Activated naive CD4-positive, alpha-beta T cell treated with anti-CD3 and anti-CD28 coated beads for 36 hours (primary cell): ENCODE measurements at regions not wholly inside any gene's neighbourhood (a gene's known extent, or its start where the extent isn't known, plus 50 kb on each side); places are given as distances from the start of the nearest gene placed in this dataset.

Experiments used
- CTCF ChIA-PET: fragments of 350-600 bp; sonication (Branson Sonifier 250); formaldehyde crosslinking; loops from one replicate; lab custom pipeline; 2021; ENCODE audit warnings: antibody characterized with exemption; lab: Charles Lee
- DNase-seq: peaks from one replicate; pipeline ENCODE4 v3.0.0-alpha.2; 2020
- H3K27ac Mint-ChIP-seq: one replicate; pipeline ENCODE4 v1.8.0; 2021; ENCODE audit warnings: mild to moderate bottlenecking, mixed read lengths
- H3K27me3 Mint-ChIP-seq: one replicate; pipeline ENCODE4 v1.8.0; 2021; ENCODE audit warnings: low read depth, mixed read lengths
- H3K36me3 Mint-ChIP-seq: one replicate; pipeline ENCODE4 v1.8.0; 2021; ENCODE audit warnings: low read depth, mixed read lengths
- H3K4me1 Mint-ChIP-seq: one replicate; pipeline ENCODE4 v1.8.0; 2021; ENCODE audit warnings: low read depth, mixed read lengths
- H3K4me3 Mint-ChIP-seq: one replicate; pipeline ENCODE4 v1.8.0; 2021; ENCODE audit warnings: mild to moderate bottlenecking, moderate library complexity, mixed read lengths
- H3K9me3 Mint-ChIP-seq: one replicate; pipeline ENCODE4 v1.8.0; 2021; ENCODE audit warnings: mixed read lengths
- intact Hi-C: fragments of 100-400 bp; cut with micrococcal nuclease; formaldehyde crosslinking; loops from one replicate; pipeline ENCODE4 v1.15.1; 2023

GRCh38 chr9:110141227-110141793 is 66.6 kb downstream of the C9orf152 start:
- H3K27ac Mint-ChIP-seq = no peak overlapping the region
- H3K27me3 Mint-ChIP-seq = no peaks in the 10 kb centered on the region
- no peak for DNase-seq
- peaks cover 13% of the 10 kb centered on the region for H3K36me3 Mint-ChIP-seq
- CTCF ChIA-PET = no interaction called here
- H3K4me3 Mint-ChIP-seq = no peak overlapping the region
- intact Hi-C loops = loop anchor here (10.0 kb wide), 1 partner anchor 727 kb away; no protein-coding TSS in a partner anchor
- no peaks in the 10 kb centered on the region for H3K9me3 Mint-ChIP-seq
- peaks cover 25% of the 10 kb centered on the region for H3K4me1 Mint-ChIP-seq

- intact Hi-C loops = loop anchor here (2.0 to 10.0 kb wide), 2 partner anchors 15 to 727 kb away; no protein-coding TSS in a partner anchor
- no peaks in the 10 kb centered on the region for H3K9me3 Mint-ChIP-seq
- H3K4me1 Mint-ChIP-seq = peaks cover 29% of the 10 kb centered on the region
- DNase-seq = no peak
- H3K36me3 Mint-ChIP-seq = peaks cover 9% of the 10 kb centered on the region
- no peaks in the 10 kb centered on the region for H3K27me3 Mint-ChIP-seq
- no peak overlapping the region for H3K27ac Mint-ChIP-seq
- H3K4me3 Mint-ChIP-seq = no peak overlapping the region
- CTCF ChIA-PET = interaction anchor here (0.8 to 1.5 kb wide), 3 partner anchors 9 to 239 kb away, joined by 3 to 5 read pairs (median 3); no protein-coding TSS in a partner anchor
Measured at GRCh38 chr9:110142253-110142652, 65.7 kb downstream of the C9orf152 start.

DNA sequence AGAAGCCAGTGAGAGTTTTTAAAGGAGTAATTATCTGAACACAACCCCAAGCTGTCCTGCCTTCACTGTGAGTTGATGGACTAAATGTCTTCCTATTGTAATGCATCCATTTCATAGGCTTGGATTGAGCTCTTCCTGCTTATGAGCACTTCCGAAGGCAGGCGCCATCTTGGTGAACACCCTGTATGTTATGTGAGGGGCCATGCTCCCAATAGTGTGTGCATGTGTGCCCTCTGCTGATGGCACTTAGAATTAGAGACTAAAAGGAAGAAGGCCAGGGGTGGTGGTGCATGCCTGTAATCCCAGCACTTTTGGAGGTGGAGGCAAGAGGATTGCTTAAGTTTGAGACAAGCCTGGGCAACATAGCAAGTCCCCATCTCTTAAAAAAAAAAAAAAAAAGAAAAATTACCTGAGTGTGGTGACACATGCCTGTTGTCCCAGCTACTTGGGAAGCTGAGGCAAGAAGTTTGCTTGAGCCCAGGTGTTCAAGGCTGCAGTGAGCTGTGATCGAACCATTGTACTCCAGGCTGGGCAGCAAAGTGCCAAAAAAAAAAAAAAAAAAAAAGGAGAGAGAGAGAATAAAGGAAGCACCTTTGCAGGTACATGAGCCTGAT is 65.0 kb downstream of the C9orf152 start:
- Mint-ChIP-seq H3K9me3 (no peaks in the 10 kb centered on the region), H3K27ac (no peak overlapping the region), H3K36me3 (peaks cover 9% of the 10 kb centered on the region), H3K4me3 (no peak overlapping the region), H3K27me3 (no peaks in the 10 kb centered on the region), H3K4me1 (peaks cover 36% of the 10 kb centered on the region)
- DNase-seq = peak; percentile 27
- CTCF ChIA-PET = interaction anchor here (0.7 to 1.5 kb wide), 6 partner anchors 8 to 279 kb away, joined by 3 to 7 read pairs (median 4); no protein-coding TSS in a partner anchor
- intact Hi-C loops = loop anchor here (1.0 to 10.0 kb wide), 4 partner anchors 16 to 728 kb away; no protein-coding TSS in a partner anchor

DNA sequence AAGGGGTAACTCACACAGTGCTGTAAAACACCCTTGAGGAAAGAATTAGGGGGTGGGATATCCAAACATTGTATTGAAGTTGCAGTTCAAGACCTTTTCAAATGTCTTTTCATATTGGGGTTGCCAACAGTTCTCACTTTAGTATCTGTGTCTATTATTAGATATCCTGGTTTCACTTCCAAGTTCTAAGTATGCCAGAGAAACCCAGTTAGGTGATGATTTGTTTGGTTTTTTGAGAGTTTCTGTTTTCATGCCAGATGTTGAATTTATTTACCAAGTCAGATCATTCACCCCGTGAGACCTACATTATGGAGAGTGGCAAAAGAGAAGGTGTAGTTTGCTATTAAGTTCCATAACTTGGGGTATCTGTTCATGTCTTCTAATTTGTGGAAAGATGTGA is 64.5 kb downstream of the C9orf152 start:
- peaks cover 41% of the 10 kb centered on the region for H3K4me1 Mint-ChIP-seq
- H3K4me3 Mint-ChIP-seq = no peak overlapping the region
- CTCF ChIA-PET = interaction anchor here (0.8 to 1.8 kb wide), 8 partner anchors 10 to 261 kb away, joined by 3 to 9 read pairs (median 4); no protein-coding TSS in a partner anchor
- no peaks in the 10 kb centered on the region for H3K9me3 Mint-ChIP-seq
- no peaks in the 10 kb centered on the region for H3K27me3 Mint-ChIP-seq
- intact Hi-C loops = loop anchor here (1.0 to 10.0 kb wide), 4 partner anchors 17 to 729 kb away; no protein-coding TSS in a partner anchor
- DNase-seq = no peak
- H3K27ac Mint-ChIP-seq = peak overlapping the region; percentile 16
- H3K36me3 Mint-ChIP-seq = peaks cover 9% of the 10 kb centered on the region

GRCh38 chr9:110143950-110144545 is 63.9 kb downstream of the C9orf152 start:
- Mint-ChIP-seq H3K27ac (peak overlapping the region; percentile 16), H3K36me3 (peaks cover 6% of the 10 kb centered on the region), H3K9me3 (no peaks in the 10 kb centered on the region), H3K27me3 (no peaks in the 10 kb centered on the region), H3K4me3 (no peak overlapping the region), H3K4me1 (peaks cover 46% of the 10 kb centered on the region)
- intact Hi-C loops = loop anchor here (1.0 to 10.0 kb wide), 4 partner anchors 17 to 729 kb away; no protein-coding TSS in a partner anchor
- peak; percentile 72 for DNase-seq
- CTCF ChIA-PET = interaction anchor here (0.8 to 1.9 kb wide), 10 partner anchors 9 to 261 kb away, joined by 3 to 9 read pairs (median 4); no protein-coding TSS in a partner anchor

GRCh38 chr9:110146373-110146772 is 61.6 kb downstream of the C9orf152 start:
- H3K27me3 Mint-ChIP-seq = no peaks in the 10 kb centered on the region
- intact Hi-C loops = loop anchor here (10.0 kb wide), 1 partner anchor 732 kb away; no protein-coding TSS in a partner anchor
- H3K4me1 Mint-ChIP-seq = peaks cover 62% of the 10 kb centered on the region
- CTCF ChIA-PET = interaction anchor here (1.3 kb wide), 1 partner anchor 88 kb away, joined by 3 read pairs; no protein-coding TSS in a partner anchor
- no peak overlapping the region for H3K27ac Mint-ChIP-seq
- H3K4me3 Mint-ChIP-seq = no peak overlapping the region
- H3K9me3 Mint-ChIP-seq = no peaks in the 10 kb centered on the region
- DNase-seq = no peak
- peaks cover 5% of the 10 kb centered on the region for H3K36me3 Mint-ChIP-seq

DNA sequence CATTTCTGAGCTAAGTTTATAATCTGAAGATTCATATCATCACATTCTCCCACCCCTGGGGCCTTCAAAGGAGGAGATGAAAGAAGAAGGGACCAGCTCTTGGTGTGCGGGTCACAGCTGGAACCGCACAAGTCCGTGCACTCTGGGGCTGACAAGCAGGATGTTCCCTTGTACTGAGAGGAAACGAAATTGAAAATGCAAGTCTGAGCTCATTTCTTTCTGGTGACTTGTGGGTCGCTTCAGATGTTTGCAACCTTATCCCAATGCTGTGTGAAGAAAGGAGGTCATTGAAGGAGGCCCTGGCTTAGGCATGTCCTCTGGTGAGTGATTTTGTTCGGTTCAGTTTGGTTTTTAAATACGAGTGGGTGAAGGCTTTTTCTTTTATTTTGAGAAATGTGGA is 59.6 kb downstream of the C9orf152 start:
- Mint-ChIP-seq H3K36me3 (peaks cover 7% of the 10 kb centered on the region), H3K4me3 (peak overlapping the region; percentile 47), H3K27ac (peak overlapping the region; percentile 76), H3K4me1 (peaks cover 58% of the 10 kb centered on the region), H3K9me3 (no peaks in the 10 kb centered on the region), H3K27me3 (no peaks in the 10 kb centered on the region)
- CTCF ChIA-PET = interaction anchor here (0.5 to 6.1 kb wide), 13 partner anchors 22 to 709 kb away, joined by 3 to 58 read pairs (median 3); no protein-coding TSS in a partner anchor
- intact Hi-C loops = loop anchor here (1.0 to 10.0 kb wide), 11 partner anchors 14 to 734 kb away; no protein-coding TSS in a partner anchor
- peak; percentile 83 for DNase-seq

GRCh38 chr9:110148891-110149290 is 59.1 kb downstream of the C9orf152 start:
- intact Hi-C loops = loop anchor here (1.0 to 10.0 kb wide), 11 partner anchors 13 to 734 kb away; no protein-coding TSS in a partner anchor

More at GRCh38 chr9:110148891-110149290, 59.1 kb downstream of the C9orf152 start:
- CTCF ChIA-PET = interaction anchor here (0.5 to 6.1 kb wide), 10 partner anchors 23 to 709 kb away, joined by 3 to 58 read pairs (median 3); no protein-coding TSS in a partner anchor
- Mint-ChIP-seq H3K9me3 (no peaks in the 10 kb centered on the region), H3K27ac (peak overlapping the region; percentile 76), H3K4me3 (peak overlapping the region; percentile 47), H3K4me1 (peaks cover 53% of the 10 kb centered on the region), H3K27me3 (no peaks in the 10 kb centered on the region), H3K36me3 (peaks cover 7% of the 10 kb centered on the region)
- DNase-seq = no peak
